HCT116 (cell line): ENCODE measurements at regions not wholly inside any gene's neighbourhood (a gene's known extent, or its start where the extent isn't known, plus 50 kb on each side); places are given as distances from the start of the nearest gene placed in this dataset.

Experiments
- ATAC-seq: fragments of 200-7000 bp; cut with Tn5 transposase; 2 replicates; pipeline ENCODE4 v1.9.1; 2020; ENCODE audit warnings: mild to moderate bottlenecking, moderate library complexity
- BruUV-seq: library from RNA; stranded (reverse); fragments of 400-500 nt; replicated peaks from 2 replicates; lab custom pipeline; 2021; lab: Mats Ljungman, UMichigan
- CTCF ChIA-PET: fragments of 300-600 bp; sonication (Branson Sonifier 250); formaldehyde crosslinking; loops from one replicate; lab custom pipeline; 2021; ENCODE audit warnings: antibody characterized with exemption; lab: Charles Lee
- POLR2A ChIA-PET: fragments of 300-600, 350-600 bp; sonication (Branson Sonifier 250); formaldehyde crosslinking; loops from one replicate; lab custom pipeline; 2021; ENCODE audit warnings: antibody characterized with exemption; lab: Charles Lee
- RAD21 ChIA-PET, 2 experiments: fragments of 300-600 bp; sonication (Branson Sonifier 250); formaldehyde crosslinking; loops; one replicate each; lab custom pipeline; 2023; ENCODE audit warnings: low total read pairs in 2 of 2; ENCODE audit not compliant: uncharacterized antibody in 2 of 2, unreplicated experiment in 2 of 2, low non-redundant PET in 1 of 2; lab: Charles Lee
- DNase-seq: peaks from one replicate; pipeline ENCODE4 v3.0.0-alpha.2; 2010; ENCODE audit warnings: low read depth, low spot score
- H2AFZ ChIP-seq: fragments of 200-600 bp; shearing (Covaris generic), sonication (generic); 2 replicates; pipeline ENCODE4 v1.6.1; 2017; ENCODE audit warnings: low read depth, mixed run types, mixed read lengths, antibody characterized with exemption, low read length; ENCODE audit not compliant: poor library complexity, severe bottlenecking
- H3K27ac ChIP-seq: 2 replicates; pipeline ENCODE4 v1.5.1; 2012; ENCODE audit warnings: low read depth, low read length
- H3K27me3 ChIP-seq: fragments of 200-600 bp; sonication (generic); 2 replicates; pipeline ENCODE4 v1.6.1; 2016; ENCODE audit warnings: mixed run types, low read length, mixed read lengths; ENCODE audit not compliant: insufficient read depth
- H3K36me3 ChIP-seq, 2 experiments: fragments of 200-500 bp in 1 of 2; fragments of 200-600 bp in 1 of 2; sonication (Bioruptor generic) in 1 of 2; sonication (generic) in 1 of 2; 2 replicates each; pipeline versions ENCODE4 v1.5.1 to v1.6.1; 2014 to 2016; ENCODE audit warnings: low read length in 2 of 2, inconsistent platforms in 1 of 2, mixed read lengths in 1 of 2, mixed run types in 1 of 2; ENCODE audit not compliant: insufficient read depth in 2 of 2, control insufficient read depth in 1 of 2
- H3K4me1 ChIP-seq, 2 experiments: fragments of 200-600 bp in 1 of 2; sonication (generic) in 1 of 2; 2 replicates each; pipeline versions ENCODE4 v1.5.1 to v1.6.1; 2012 to 2017; ENCODE audit warnings: low read length in 2 of 2, inconsistent platforms in 1 of 2, mild to moderate bottlenecking in 1 of 2, mixed read lengths in 1 of 2, mixed run types in 1 of 2, moderate library complexity in 1 of 2; ENCODE audit not compliant: insufficient read depth in 2 of 2, control insufficient read depth in 1 of 2
- H3K4me2 ChIP-seq: fragments of 200-600 bp; sonication (generic); 2 replicates; pipeline ENCODE4 v1.6.1; 2017; ENCODE audit warnings: mixed run types, low read length, mixed read lengths
- H3K4me3 ChIP-seq, 2 experiments: fragments of 200-600 bp in 1 of 2; sonication (generic) in 1 of 2; replicated peaks in 1 of 2; 2 replicates each; pipeline ENCODE4 v1.5.1; 2011 to 2016; ENCODE audit warnings: low read length in 2 of 2, control low read depth in 1 of 2, low read depth in 1 of 2, mild to moderate bottlenecking in 1 of 2, mixed read lengths in 1 of 2, mixed run types in 1 of 2
- H3K79me2 ChIP-seq: fragments of 200-600 bp; sonication (generic); 2 replicates; pipeline ENCODE4 v1.6.1; 2017; ENCODE audit warnings: mild to moderate bottlenecking, mixed run types, low read length, moderate library complexity, mixed read lengths; ENCODE audit not compliant: insufficient read depth
- H3K9ac ChIP-seq: fragments of 200-600 bp; sonication (generic); 2 replicates; pipeline ENCODE4 v1.6.1; 2016; ENCODE audit warnings: low read length, mixed read lengths
- H3K9me2 ChIP-seq: fragments of 200-600 bp; sonication (generic), shearing (Covaris generic); 2 replicates; pipeline ENCODE4 v1.6.1; 2017; ENCODE audit warnings: mixed run types, mild to moderate bottlenecking, moderate library complexity; ENCODE audit not compliant: insufficient read depth
- H3K9me3 ChIP-seq, 2 experiments: fragments of 200-500 bp in 1 of 2; fragments of 200-600 bp in 1 of 2; sonication (Bioruptor generic) in 1 of 2; sonication (generic) in 1 of 2; 2 replicates each; pipeline ENCODE4 v1.6.1; 2014 to 2017; ENCODE audit warnings: low read length in 2 of 2, mixed read lengths in 2 of 2, inconsistent platforms in 1 of 2, low read depth in 1 of 2, mild to moderate bottlenecking in 1 of 2, mixed run types in 1 of 2, moderate library complexity in 1 of 2; ENCODE audit not compliant: control insufficient read depth in 1 of 2, insufficient read depth in 1 of 2
- H4K20me1 ChIP-seq: fragments of 200-600 bp; sonication (generic), shearing (Covaris generic); 2 replicates; pipeline ENCODE4 v1.6.1; 2017; ENCODE audit warnings: mixed run types, mild to moderate bottlenecking, moderate library complexity; ENCODE audit not compliant: insufficient read depth
- CEBPB ChIP-seq: IDR thresholded peaks from 2 replicates; pipeline ENCODE4 v1.6.1; 2012; ENCODE audit warnings: low read depth
- EGR1 ChIP-seq: IDR thresholded peaks from 2 replicates; pipeline ENCODE4 v1.6.1; 2012; ENCODE audit warnings: low read depth
- EZH2 ChIP-seq: fragments of 200-600 bp; sonication (generic); IDR thresholded peaks from 2 replicates; pipeline ENCODE4 v1.6.1; 2017; ENCODE audit warnings: antibody characterized with exemption, mixed run types
- EZH2phosphoT487 ChIP-seq: fragments of 200-600 bp; IDR thresholded peaks from 2 replicates; pipeline ENCODE4 v1.6.1; 2018; ENCODE audit warnings: antibody characterized with exemption, borderline replicate concordance
- JUND ChIP-seq: IDR thresholded peaks from 2 replicates; pipeline ENCODE4 v1.6.1; 2012
- POLR2A ChIP-seq: IDR thresholded peaks from 2 replicates; pipeline ENCODE4 v1.7.0; 2011; ENCODE audit warnings: borderline replicate concordance; ENCODE audit not compliant: insufficient read depth, insufficient read length; ENCODE audit errors: extremely low read depth
- POLR2AphosphoS5 ChIP-seq: IDR thresholded peaks from 2 replicates; pipeline ENCODE4 v1.6.1; 2011; ENCODE audit warnings: mild to moderate bottlenecking, low read depth, low read length, moderate library complexity
- REST ChIP-seq: IDR thresholded peaks from 2 replicates; pipeline ENCODE4 v1.6.1; 2012; ENCODE audit warnings: low read depth
- SIN3A ChIP-seq: IDR thresholded peaks from 2 replicates; pipeline ENCODE4 v1.6.1; 2012; ENCODE audit warnings: low read depth
- SP1 ChIP-seq: IDR thresholded peaks from 2 replicates; pipeline ENCODE4 v1.6.1; 2012; ENCODE audit warnings: low read depth
- TCF7L2 ChIP-seq: IDR thresholded peaks from 2 replicates; pipeline ENCODE4 v1.7.0; 2011; ENCODE audit warnings: borderline replicate concordance, inconsistent platforms; ENCODE audit not compliant: insufficient read depth, insufficient read length; ENCODE audit errors: extremely low read depth
- YY1 ChIP-seq: IDR thresholded peaks from 2 replicates; pipeline ENCODE4 v1.6.1; 2011; ENCODE audit warnings: low read length, low read depth, moderate library complexity, mild to moderate bottlenecking; ENCODE audit not compliant: insufficient replicate concordance; ENCODE audit errors: extremely low read depth
- ZBTB33 ChIP-seq: IDR thresholded peaks from 2 replicates; pipeline ENCODE4 v1.6.1; 2011; ENCODE audit warnings: mild to moderate bottlenecking, low read length, moderate library complexity; ENCODE audit not compliant: insufficient replicate concordance; ENCODE audit errors: extremely low read depth
- ZFX ChIP-seq: fragments of 450-650 bp; IDR thresholded peaks from 2 replicates; pipeline ENCODE4 v1.6.1; 2017
- intact Hi-C: fragments of 100-400 bp; cut with micrococcal nuclease; formaldehyde crosslinking; loops from 2 replicates; pipeline ENCODE4 v1.10.0; 2022
- TF ChIP-seq, protein P1 (sequence below): IDR thresholded peaks from 2 replicates; pipeline ENCODE4 v1.6.1; 2012

GRCh38 chr1:101141376-101141775 is 95.4 kb upstream of the S1PR1 start:
- Histone ChIP-seq H3K9me3 (no peaks in the 10 kb centered on the region), H3K79me2 (no peaks in the 10 kb centered on the region), H3K4me1 (no peaks in the 10 kb centered on the region), H2AFZ (no peak overlapping the region), H3K27me3 (no peaks in the 10 kb centered on the region), H3K4me3 (no peak overlapping the region), H3K27ac (no peak overlapping the region), H3K36me3 (no peaks in the 10 kb centered on the region), H4K20me1 (no peaks in the 10 kb centered on the region), H3K9ac (no peak overlapping the region), H3K9me2 (no peaks in the 10 kb centered on the region), H3K4me2 (no peak overlapping the region)
- TF ChIP-seq JUND (no peak), CEBPB (no peak), EZH2 (no peak), POLR2A (no peak), ZFX (no peak), EGR1 (no peak), EZH2phosphoT487 (no peak), YY1 (no peak), ZBTB33 (no peak), SIN3A (no peak), TCF7L2 (no peak), SP1 (no peak), POLR2AphosphoS5 (no peak), REST (no peak)
- TF ChIP-seq, protein P1, sequence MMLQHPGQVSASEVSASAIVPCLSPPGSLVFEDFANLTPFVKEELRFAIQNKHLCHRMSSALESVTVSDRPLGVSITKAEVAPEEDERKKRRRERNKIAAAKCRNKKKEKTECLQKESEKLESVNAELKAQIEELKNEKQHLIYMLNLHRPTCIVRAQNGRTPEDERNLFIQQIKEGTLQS: no peak
- RAD21 ChIA-PET: no interaction called here
- DNase-seq: no peak
- CTCF ChIA-PET: no interaction called here
- BruUV-seq: no TSS peak
- intact Hi-C loops: no loop called here
- POLR2A ChIA-PET: no interaction called here
- ATAC-seq: no peak
